ENCODE measurements at regions not wholly inside any gene's neighbourhood (a gene's known extent, or its start where the extent isn't known, plus 50 kb on each side); places are given as distances from the start of the nearest gene placed in this dataset.

GRCh38 chr22:49715450-49715849, 112.2 kb downstream of the BRD1 start:
- TF ChIP-seq CTCF (conservative IDR thresholded peaks at IDR 0.05; ENCODE audit: low read length) (no peak), EZH2phosphoT487 (IDR thresholded peaks at IDR 0.05; ENCODE audit: borderline replicate concordance) (no peak)
